PC-3 (cell line): ENCODE measurements at regions not wholly inside any gene's neighbourhood (a gene's known extent, or its start where the extent isn't known, plus 50 kb on each side); places are given as distances from the start of the nearest gene placed in this dataset.

Source experiments
- CTCF ChIP-seq: fragments of 300-600 bp; sonication (generic); conservative IDR thresholded peaks from 2 replicates; pipeline ENCODE4 v1.5.1; 2017; ENCODE audit warnings: antibody characterized with exemption, low read depth, mild to moderate bottlenecking, low read length
- EZH2 ChIP-seq: fragments of 300-600 bp; sonication (generic); IDR thresholded peaks from one replicate; pipeline ENCODE4 v1.6.1; 2017; ENCODE audit warnings: antibody characterized with exemption, mild to moderate bottlenecking, low read length; ENCODE audit not compliant: unreplicated experiment

- TF ChIP-seq CTCF (no peak), EZH2 (no peak)
These were observed 465.1 kb upstream of the MYT1L start for GRCh38 chr2:2796207-2796606.
